ENCODE measurements at regions not wholly inside any gene's neighbourhood (a gene's known extent, or its start where the extent isn't known, plus 50 kb on each side); places are given as distances from the start of the nearest gene placed in this dataset.

DNA sequence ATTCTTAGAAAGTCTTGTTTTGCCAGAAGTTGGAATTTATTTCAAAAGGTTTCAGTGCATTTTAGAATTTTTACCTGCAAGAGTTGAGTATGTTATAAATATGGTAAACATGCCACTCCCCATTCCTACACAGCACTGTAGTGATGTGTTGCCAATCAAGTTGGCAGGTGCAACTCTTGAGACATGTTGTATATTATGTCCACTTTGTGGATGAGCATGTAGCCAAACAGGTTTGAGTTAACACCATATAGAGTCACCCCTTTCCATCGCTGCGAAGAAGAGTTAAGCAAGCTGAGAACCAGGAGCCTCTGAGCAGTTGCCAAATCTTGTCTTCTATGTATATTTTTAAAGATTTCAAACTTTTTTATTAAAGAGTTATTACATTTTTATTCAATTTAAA is 359.8 kb downstream of the LMO7 start:
- TF ChIP-seq, protein P1, sequence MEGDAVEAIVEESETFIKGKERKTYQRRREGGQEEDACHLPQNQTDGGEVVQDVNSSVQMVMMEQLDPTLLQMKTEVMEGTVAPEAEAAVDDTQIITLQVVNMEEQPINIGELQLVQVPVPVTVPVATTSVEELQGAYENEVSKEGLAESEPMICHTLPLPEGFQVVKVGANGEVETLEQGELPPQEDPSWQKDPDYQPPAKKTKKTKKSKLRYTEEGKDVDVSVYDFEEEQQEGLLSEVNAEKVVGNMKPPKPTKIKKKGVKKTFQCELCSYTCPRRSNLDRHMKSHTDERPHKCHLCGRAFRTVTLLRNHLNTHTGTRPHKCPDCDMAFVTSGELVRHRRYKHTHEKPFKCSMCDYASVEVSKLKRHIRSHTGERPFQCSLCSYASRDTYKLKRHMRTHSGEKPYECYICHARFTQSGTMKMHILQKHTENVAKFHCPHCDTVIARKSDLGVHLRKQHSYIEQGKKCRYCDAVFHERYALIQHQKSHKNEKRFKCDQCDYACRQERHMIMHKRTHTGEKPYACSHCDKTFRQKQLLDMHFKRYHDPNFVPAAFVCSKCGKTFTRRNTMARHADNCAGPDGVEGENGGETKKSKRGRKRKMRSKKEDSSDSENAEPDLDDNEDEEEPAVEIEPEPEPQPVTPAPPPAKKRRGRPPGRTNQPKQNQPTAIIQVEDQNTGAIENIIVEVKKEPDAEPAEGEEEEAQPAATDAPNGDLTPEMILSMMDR (IDR thresholded peaks at IDR 0.05) = no peak
- TF ChIP-seq POLR2A (IDR thresholded peaks at IDR 0.05) (no peak), EP300 (IDR thresholded peaks at IDR 0.05) (no peak)

Measured in tibial nerve (tissue), 4 donors.